ENCODE measurements at regions not wholly inside any gene's neighbourhood (a gene's known extent, or its start where the extent isn't known, plus 50 kb on each side); places are given as distances from the start of the nearest gene placed in this dataset.

DNA sequence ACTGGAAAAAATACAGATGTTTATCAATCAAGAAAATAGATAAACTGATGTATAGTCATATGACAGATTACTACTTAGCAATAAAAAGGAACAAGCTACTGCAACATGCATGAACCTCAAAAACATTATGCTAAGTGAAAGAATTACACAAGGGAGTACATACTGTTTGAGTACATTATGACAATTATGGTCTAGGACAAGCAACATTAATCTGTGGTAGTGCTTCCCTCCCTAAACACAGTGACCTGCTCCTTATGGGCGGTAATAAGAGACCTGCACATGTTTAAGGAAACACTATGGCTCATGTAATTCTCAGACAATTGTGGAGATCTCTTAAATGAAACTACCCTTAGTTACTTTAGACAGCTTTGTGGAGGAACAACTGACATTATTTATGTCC, 421.2 kb upstream of the FBXO33 start:
- no peak overlapping the region for H3K4me3 Mint-ChIP-seq
- no peaks in the 10 kb centered on the region for H3K9me3 Mint-ChIP-seq
- no peaks in the 10 kb centered on the region for H3K36me3 Mint-ChIP-seq
- TF ChIP-seq, protein P1, sequence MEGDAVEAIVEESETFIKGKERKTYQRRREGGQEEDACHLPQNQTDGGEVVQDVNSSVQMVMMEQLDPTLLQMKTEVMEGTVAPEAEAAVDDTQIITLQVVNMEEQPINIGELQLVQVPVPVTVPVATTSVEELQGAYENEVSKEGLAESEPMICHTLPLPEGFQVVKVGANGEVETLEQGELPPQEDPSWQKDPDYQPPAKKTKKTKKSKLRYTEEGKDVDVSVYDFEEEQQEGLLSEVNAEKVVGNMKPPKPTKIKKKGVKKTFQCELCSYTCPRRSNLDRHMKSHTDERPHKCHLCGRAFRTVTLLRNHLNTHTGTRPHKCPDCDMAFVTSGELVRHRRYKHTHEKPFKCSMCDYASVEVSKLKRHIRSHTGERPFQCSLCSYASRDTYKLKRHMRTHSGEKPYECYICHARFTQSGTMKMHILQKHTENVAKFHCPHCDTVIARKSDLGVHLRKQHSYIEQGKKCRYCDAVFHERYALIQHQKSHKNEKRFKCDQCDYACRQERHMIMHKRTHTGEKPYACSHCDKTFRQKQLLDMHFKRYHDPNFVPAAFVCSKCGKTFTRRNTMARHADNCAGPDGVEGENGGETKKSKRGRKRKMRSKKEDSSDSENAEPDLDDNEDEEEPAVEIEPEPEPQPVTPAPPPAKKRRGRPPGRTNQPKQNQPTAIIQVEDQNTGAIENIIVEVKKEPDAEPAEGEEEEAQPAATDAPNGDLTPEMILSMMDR (conservative IDR thresholded peaks at IDR 0.05) = no peak
- H3K27ac Mint-ChIP-seq = no peak overlapping the region
- no peak for DNase-seq (ENCODE audit: extremely low spot score, unreplicated experiment)
- no peaks in the 10 kb centered on the region for H3K27me3 Mint-ChIP-seq
- H3K4me1 Mint-ChIP-seq (ENCODE audit: unreplicated experiment) = no peaks in the 10 kb centered on the region

DNA sequence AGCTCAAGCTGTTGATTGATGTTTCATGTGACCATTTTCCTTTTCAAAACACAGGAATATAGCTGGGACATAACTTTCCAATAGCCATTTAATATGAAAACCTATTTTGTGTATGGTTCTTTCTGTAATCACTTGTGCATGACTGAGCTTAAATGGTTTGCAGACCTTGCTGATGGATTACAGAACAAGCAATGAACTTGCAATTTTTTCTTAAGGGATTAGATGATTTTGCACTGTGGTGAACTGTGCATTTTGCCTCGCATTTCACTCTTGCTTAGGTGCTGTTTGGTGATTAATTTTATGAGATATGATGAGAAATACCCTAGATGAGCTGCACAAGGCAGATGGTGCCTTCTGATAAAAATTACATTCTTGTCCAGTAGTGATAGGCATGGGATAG, 419.0 kb upstream of the FBXO33 start:
- H3K27me3 Mint-ChIP-seq = no peaks in the 10 kb centered on the region
- TF ChIP-seq, protein P1 (conservative IDR thresholded peaks at IDR 0.05) = no peak
- H3K4me1 Mint-ChIP-seq (ENCODE audit: unreplicated experiment) = no peaks in the 10 kb centered on the region

DNA sequence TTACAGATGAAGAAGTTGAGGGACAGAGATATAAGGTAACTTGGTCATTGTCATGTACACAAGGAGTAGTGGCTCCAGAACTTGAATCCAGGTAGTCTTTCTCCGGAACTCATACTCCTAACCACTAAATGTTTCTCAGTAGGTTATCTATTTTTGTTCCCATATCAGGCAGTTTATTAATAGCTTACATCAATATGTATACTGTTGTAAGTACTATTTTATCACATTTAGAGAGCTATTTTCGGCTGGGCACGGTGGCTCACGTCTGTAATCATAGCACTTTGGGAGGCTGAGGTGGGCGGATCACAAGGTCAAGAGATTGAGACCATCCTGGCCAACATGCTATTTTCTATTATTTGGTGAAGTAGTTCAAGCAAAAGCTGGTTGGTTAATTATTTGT, 415.6 kb upstream of the FBXO33 start:
- no peaks in the 10 kb centered on the region for H3K36me3 Mint-ChIP-seq
- no peak overlapping the region for H3K27ac Mint-ChIP-seq
- TF ChIP-seq, protein P1 (conservative IDR thresholded peaks at IDR 0.05) = no peak
- no peaks in the 10 kb centered on the region for H3K9me3 Mint-ChIP-seq
- H3K27me3 Mint-ChIP-seq = no peaks in the 10 kb centered on the region
- H3K4me1 Mint-ChIP-seq (ENCODE audit: unreplicated experiment) = no peaks in the 10 kb centered on the region
- no peak overlapping the region for H3K4me3 Mint-ChIP-seq
- no peak for DNase-seq (ENCODE audit: extremely low spot score, unreplicated experiment)

More for the DNA sequence above, 419.0 kb upstream of the FBXO33 start:
- no peaks in the 10 kb centered on the region for H3K9me3 Mint-ChIP-seq
- H3K36me3 Mint-ChIP-seq = no peaks in the 10 kb centered on the region
- DNase-seq (ENCODE audit: extremely low spot score, unreplicated experiment) = no peak
- H3K27ac Mint-ChIP-seq = no peak overlapping the region
- H3K4me3 Mint-ChIP-seq = no peak overlapping the region

DNA sequence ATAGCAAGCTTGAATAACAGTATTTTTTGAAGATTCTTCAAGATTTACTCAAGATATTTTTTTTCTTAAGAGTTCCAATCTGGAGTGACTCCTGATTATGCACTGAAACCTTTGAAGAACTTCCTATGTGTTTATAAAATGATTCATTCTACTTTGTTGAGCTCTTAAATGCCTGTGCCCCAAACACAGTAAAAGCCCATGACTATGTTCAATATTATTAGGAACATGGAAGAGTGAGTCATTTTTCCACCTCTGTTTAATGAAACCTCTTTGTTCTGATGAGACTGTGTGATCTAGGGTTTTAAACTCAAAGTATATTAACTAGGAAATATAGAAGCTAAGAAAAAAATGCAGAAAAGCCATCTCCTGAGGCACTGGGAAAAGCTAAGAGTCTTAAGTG, 415.0 kb upstream of the FBXO33 start:
- DNase-seq (ENCODE audit: extremely low spot score, unreplicated experiment) = no peak
- Mint-ChIP-seq H3K4me1 (ENCODE audit: unreplicated experiment) (no peaks in the 10 kb centered on the region), H3K4me3 (no peak overlapping the region), H3K9me3 (no peaks in the 10 kb centered on the region), H3K36me3 (no peaks in the 10 kb centered on the region), H3K27ac (no peak overlapping the region), H3K27me3 (no peaks in the 10 kb centered on the region)
- TF ChIP-seq, protein P1 (conservative IDR thresholded peaks at IDR 0.05) = no peak

DNA sequence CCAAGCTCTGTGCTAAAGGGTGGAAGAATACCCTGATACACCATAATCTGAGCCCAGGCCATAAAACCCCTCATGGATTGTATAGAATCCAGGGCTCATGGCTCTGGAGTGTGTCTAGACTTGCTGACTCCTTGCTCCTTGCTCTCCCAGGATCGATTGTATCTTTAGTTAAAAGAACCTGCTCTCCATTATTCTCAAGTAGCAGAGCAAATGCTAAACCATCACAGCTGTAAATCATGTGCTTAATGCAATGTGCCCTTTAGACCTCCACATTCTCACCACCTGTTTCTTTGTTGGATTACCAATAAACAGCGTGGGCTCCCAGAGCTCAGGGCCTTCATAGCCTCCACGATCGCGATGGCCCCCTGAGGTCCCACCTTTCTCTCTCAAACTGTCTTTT, 411.6 kb upstream of the FBXO33 start:
- no peaks in the 10 kb centered on the region for H3K27me3 Mint-ChIP-seq
- H3K9me3 Mint-ChIP-seq = no peaks in the 10 kb centered on the region
- DNase-seq (ENCODE audit: extremely low spot score, unreplicated experiment) = no peak
- no peak overlapping the region for H3K27ac Mint-ChIP-seq
- no peak overlapping the region for H3K4me3 Mint-ChIP-seq
- TF ChIP-seq, protein P1 (conservative IDR thresholded peaks at IDR 0.05) = no peak
- no peaks in the 10 kb centered on the region for H3K36me3 Mint-ChIP-seq
- no peaks in the 10 kb centered on the region for H3K4me1 Mint-ChIP-seq (ENCODE audit: unreplicated experiment)

DNA sequence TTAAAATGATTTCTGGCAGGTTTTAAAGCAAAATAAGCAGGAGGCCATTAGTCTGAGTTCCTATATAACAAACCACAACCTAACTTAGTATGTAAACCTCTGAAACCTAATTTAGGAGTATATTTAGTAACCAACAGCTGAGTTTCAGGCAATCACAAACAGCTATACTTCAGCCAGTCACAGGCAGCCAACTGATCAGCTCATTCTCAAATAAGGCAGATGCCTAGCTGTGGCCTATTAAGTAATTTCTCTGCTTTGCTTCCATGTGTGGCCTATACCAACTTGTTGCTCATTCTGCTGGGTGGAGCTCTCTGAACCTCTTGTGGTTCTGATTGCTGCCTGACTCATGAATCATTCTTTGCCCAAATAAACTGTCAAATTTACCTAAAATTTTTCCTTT, 408.9 kb upstream of the FBXO33 start:
- no peaks in the 10 kb centered on the region for H3K4me1 Mint-ChIP-seq (ENCODE audit: unreplicated experiment)
- no peak overlapping the region for H3K27ac Mint-ChIP-seq
- no peak overlapping the region for H3K4me3 Mint-ChIP-seq

More for the DNA sequence above, 408.9 kb upstream of the FBXO33 start:
- TF ChIP-seq, protein P1 (conservative IDR thresholded peaks at IDR 0.05) = no peak
- no peaks in the 10 kb centered on the region for H3K36me3 Mint-ChIP-seq
- H3K9me3 Mint-ChIP-seq = no peaks in the 10 kb centered on the region
- H3K27me3 Mint-ChIP-seq = no peaks in the 10 kb centered on the region
- no peak for DNase-seq (ENCODE audit: extremely low spot score, unreplicated experiment)

Measured in type B pancreatic cell (in vitro differentiated cells).